Muscle layer of duodenum (tissue), 2 donors: ENCODE measurements at regions not wholly inside any gene's neighbourhood (a gene's known extent, or its start where the extent isn't known, plus 50 kb on each side); places are given as distances from the start of the nearest gene placed in this dataset.
"Not testable (repeated sequence)": the region's sequence is repeated elsewhere in the genome, so short reads cannot be mapped to it uniquely, and the experiment has no call there.

Experiments used
- H3K27ac ChIP-seq: one replicate; pipeline ENCODE4 v1.7.0; 2013; ENCODE audit warnings: mild to moderate bottlenecking, low read length
- H3K27me3 ChIP-seq: one replicate; pipeline ENCODE4 v1.7.0; 2013; ENCODE audit warnings: low read depth, mild to moderate bottlenecking, control low read depth, low read length
- H3K36me3 ChIP-seq, 2 donors: one replicate each; pipeline ENCODE4 v1.7.0; 2013; ENCODE audit warnings: low read length in 2 of 2, control low read depth in 1 of 2, mild to moderate bottlenecking in 1 of 2; ENCODE audit not compliant: insufficient read depth in 2 of 2, control insufficient read depth in 1 of 2
- H3K4me1 ChIP-seq, 2 donors: one replicate each; pipeline ENCODE4 v1.7.0; 2013; ENCODE audit warnings: low read length in 2 of 2, mild to moderate bottlenecking in 2 of 2, control low read depth in 1 of 2, moderate library complexity in 1 of 2; ENCODE audit not compliant: insufficient read depth in 2 of 2, control insufficient read depth in 1 of 2
- H3K4me3 ChIP-seq, 2 donors: one replicate each; pipeline ENCODE4 v1.7.0; 2013; ENCODE audit warnings: low read length in 2 of 2, low read depth in 1 of 2, mild to moderate bottlenecking in 1 of 2
- H3K9me3 ChIP-seq, 2 donors: one replicate each; pipeline ENCODE4 v1.7.0; 2013; ENCODE audit warnings: low read length in 2 of 2, control low read depth in 1 of 2, mild to moderate bottlenecking in 1 of 2; ENCODE audit not compliant: control insufficient read depth in 1 of 2
- donor health status: healthy.

- Histone ChIP-seq H3K4me1 (no peaks in the 10 kb centered on the region), H3K27ac (no peak overlapping the region), H3K4me3 (no peak overlapping the region), H3K36me3 (no peaks in the 10 kb centered on the region), H3K9me3 (no peaks in the 10 kb centered on the region), H3K27me3 (no peaks in the 10 kb centered on the region)
Measured at GRCh38 chr1:95903060-95903459, 669.0 kb downstream of the RWDD3 start.

GRCh38 chr1:95905818-95906395 is 671.9 kb downstream of the RWDD3 start:
- Histone ChIP-seq H3K27me3 (no peaks in the 10 kb centered on the region), H3K9me3 (no peaks in the 10 kb centered on the region), H3K36me3 (no peaks in the 10 kb centered on the region), H3K27ac (no peak overlapping the region), H3K4me1 (no peaks in the 10 kb centered on the region), H3K4me3 (no peak overlapping the region)

DNA sequence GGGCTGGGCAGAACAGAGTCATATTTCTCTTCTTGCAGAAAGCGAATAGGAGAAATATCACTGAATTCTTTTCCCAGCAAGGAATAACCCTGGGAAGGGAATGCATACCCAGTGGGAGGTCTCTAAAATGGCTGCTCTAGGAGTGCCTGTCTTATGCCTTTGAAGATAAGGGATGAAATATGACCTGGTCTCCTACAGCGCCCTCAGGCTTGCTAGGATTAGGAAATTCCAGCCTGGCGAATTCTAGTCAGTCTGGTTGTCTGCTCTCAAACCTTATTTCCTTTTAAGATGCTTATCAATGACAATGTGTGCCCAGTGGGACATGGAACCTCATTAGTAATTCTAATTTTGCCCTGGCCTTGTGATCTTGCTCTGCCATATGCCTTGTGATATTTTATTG is 677.7 kb downstream of the RWDD3 start:
- H3K9me3 ChIP-seq, H3K4me3 ChIP-seq, H3K27me3 ChIP-seq, H3K4me1 ChIP-seq, H3K36me3 ChIP-seq, H3K27ac ChIP-seq: not testable (repeated sequence)

GRCh38 chr1:95916616-95917015 is 682.6 kb downstream of the RWDD3 start:
- H3K4me1 ChIP-seq = no peaks in the 10 kb centered on the region

DNA sequence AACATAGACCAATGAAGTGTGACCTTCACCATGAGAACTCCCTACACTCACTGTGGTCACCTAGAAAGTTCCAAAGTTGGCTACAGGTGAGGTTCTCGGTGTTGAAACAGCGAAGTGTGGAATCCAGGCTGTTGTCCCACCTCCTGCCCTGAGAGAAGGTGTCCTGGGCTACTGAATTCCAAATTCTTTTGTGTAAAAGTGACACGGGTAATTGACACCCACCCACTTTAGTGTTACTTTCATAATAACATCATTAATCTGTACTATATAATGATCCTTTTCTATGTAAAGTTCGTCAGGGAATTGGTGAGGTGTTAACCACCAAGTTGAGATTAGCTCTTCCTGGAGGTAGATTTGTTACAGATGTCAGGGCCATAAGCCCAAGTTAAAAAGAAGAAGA is 690.7 kb downstream of the RWDD3 start:
- Histone ChIP-seq H3K36me3 (no peaks in the 10 kb centered on the region), H3K4me1 (no peaks in the 10 kb centered on the region), H3K27me3 (no peaks in the 10 kb centered on the region), H3K27ac (no peak overlapping the region), H3K9me3 (no peaks in the 10 kb centered on the region), H3K4me3 (no peak overlapping the region)

More at GRCh38 chr1:95916616-95917015, 682.6 kb downstream of the RWDD3 start:
- Histone ChIP-seq H3K36me3 (no peaks in the 10 kb centered on the region), H3K9me3 (peaks cover 0 to 6% of the 10 kb centered on the region in 2 donors), H3K27me3 (no peaks in the 10 kb centered on the region), H3K27ac (no peak overlapping the region), H3K4me3 (no peak overlapping the region)

- no peaks in the 10 kb centered on the region for H3K4me1 ChIP-seq
- no peaks in the 10 kb centered on the region for H3K27me3 ChIP-seq
- H3K27ac ChIP-seq = no peak overlapping the region
- H3K4me3 ChIP-seq = no peak overlapping the region
- H3K36me3 ChIP-seq = no peaks in the 10 kb centered on the region
- H3K9me3 ChIP-seq = no peaks in the 10 kb centered on the region
Measured at GRCh38 chr1:95926331-95926730, 692.3 kb downstream of the RWDD3 start.

DNA sequence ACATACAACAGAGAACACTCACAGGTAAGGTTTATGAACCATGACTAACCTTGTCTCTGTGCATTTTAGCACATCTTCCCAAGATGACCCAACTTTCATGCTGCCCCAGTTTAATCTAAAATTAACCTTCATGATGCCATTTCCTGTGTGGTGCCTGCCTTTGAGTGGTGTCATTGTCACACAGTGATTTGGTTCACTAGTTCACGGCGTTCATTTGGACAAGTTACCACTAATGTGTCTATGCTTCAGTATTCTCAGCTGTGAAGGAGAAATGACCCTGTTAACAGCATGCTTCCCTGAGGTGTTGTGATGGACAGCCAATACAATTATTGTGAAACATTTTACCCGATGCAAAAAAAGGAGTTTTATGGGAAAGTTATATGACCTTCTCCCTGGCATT is 693.1 kb downstream of the RWDD3 start:
- H3K4me3 ChIP-seq = no peak overlapping the region
- no peak overlapping the region for H3K27ac ChIP-seq
- H3K4me1 ChIP-seq = no peaks in the 10 kb centered on the region
- no peaks in the 10 kb centered on the region for H3K9me3 ChIP-seq
- no peaks in the 10 kb centered on the region for H3K27me3 ChIP-seq
- H3K36me3 ChIP-seq = no peaks in the 10 kb centered on the region

DNA sequence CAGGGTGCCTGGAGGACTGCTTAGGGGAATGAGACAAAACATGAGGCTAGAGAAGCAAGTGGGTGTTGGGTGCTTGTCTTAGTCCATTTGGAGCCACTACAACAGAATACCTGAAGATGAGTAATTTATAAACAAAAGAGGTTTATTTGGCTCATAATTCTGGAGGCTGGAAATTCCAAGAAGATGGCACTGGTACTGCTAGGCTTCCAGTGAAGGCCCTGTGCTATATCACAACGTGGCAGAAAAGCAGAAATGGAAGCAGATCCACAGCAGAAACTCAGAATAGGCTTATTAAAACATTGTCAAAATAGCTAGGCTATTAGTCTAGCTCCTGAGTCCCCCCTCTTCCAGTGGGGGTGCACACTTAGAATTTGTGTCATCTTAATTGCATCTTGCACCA is 701.7 kb downstream of the RWDD3 start:
- Histone ChIP-seq H3K4me3 (no peak overlapping the region), H3K27ac (no peak overlapping the region), H3K9me3 (no peaks in the 10 kb centered on the region), H3K36me3 (no peaks in the 10 kb centered on the region), H3K4me1 (peaks cover 0 to 8% of the 10 kb centered on the region in 2 donors), H3K27me3 (no peaks in the 10 kb centered on the region)

DNA sequence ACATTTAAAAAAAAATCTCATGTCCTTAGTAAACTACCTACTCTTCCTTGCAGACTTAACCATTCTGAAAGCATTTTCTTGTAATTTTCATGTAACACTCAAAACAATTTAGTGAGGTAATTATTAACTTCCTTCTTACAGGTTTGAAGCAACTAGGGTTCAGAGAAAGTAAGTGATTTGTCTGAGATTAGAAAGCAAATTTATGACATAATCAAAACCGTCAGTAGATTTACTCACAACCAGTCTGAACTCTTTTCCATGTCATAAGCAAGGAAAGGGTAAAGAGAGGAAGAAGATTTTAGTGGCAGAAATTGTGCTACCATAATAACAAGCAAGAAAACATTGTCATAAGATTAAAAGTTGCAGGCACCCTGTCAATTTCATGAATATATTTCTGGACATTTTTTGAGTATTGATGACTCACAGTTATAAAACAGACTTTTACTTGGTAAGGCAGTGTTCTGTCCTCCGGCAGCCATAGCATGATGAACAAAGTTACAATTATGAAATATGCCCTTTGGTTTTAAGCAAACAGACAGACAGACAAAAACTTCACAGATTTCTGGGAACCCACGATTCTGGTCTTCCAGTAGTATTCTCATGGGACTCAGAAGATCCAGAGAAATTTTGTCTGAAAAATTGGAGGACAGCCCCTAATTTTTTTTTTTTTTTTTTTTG is 707.2 kb downstream of the RWDD3 start:
- Histone ChIP-seq H3K4me1 (peaks cover 0 to under 1% of the 10 kb centered on the region in 2 donors), H3K27ac (no peak overlapping the region), H3K9me3 (no peaks in the 10 kb centered on the region), H3K36me3 (no peaks in the 10 kb centered on the region), H3K4me3 (no peak overlapping the region), H3K27me3 (no peaks in the 10 kb centered on the region)

GRCh38 chr1:95948023-95948422 is 714.0 kb downstream of the RWDD3 start:
- H3K4me3 ChIP-seq = no peak overlapping the region
- no peak overlapping the region for H3K27ac ChIP-seq
- H3K36me3 ChIP-seq = no peaks in the 10 kb centered on the region
- H3K4me1 ChIP-seq = peaks cover 0 to 4% of the 10 kb centered on the region in 2 donors
- H3K9me3 ChIP-seq = no peaks in the 10 kb centered on the region
- H3K27me3 ChIP-seq = no peaks in the 10 kb centered on the region

DNA sequence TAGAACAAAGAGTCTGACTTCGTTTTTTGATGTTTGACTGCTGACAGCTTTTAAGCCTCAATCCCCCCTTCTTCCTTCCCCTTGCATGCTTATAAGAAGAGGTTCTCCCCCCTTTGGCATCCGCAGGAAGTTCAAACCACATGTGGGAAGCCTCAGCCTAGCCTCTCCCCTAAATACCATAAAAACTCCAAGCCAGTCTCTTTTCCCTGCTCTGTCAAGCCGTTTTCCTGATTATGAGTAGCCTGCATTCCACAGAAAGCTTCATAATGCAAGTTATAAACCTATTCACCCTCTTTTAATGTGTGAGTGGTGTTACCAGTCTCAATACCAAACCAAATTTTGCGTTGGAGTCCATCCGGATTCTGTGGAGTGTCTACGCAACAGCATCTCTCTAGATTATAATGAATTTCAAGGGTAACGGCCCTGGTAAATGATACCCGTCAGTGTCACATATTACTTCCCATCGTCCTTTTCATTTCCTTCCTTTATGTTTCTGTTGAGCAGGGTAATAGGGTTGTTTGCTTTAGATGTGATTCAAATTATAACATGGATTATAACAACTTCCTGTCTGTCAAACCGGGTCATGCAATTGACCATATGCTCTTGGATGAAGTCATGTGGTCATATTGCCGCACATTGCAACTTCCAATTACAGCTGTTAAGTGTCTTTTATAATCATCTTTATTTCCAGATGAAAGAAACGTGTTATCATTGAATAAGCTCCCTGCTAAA is 717.5 kb downstream of the RWDD3 start:
- Histone ChIP-seq H3K4me1 (peaks cover 0 to 9% of the 10 kb centered on the region in 2 donors), H3K27me3 (no peaks in the 10 kb centered on the region), H3K4me3 (no peak overlapping the region), H3K27ac (no peak overlapping the region), H3K36me3 (no peaks in the 10 kb centered on the region), H3K9me3 (no peaks in the 10 kb centered on the region)
